WI38 (cell line): ENCODE measurements at regions not wholly inside any gene's neighbourhood (a gene's known extent, or its start where the extent isn't known, plus 50 kb on each side); places are given as distances from the start of the nearest gene placed in this dataset.
"Not testable (repeated sequence)": the region's sequence is repeated elsewhere in the genome, so short reads cannot be mapped to it uniquely, and the experiment has no call there.

Source experiments
- H3K4me3 ChIP-seq: 2 replicates; pipeline ENCODE4 v1.5.1; 2011; ENCODE audit warnings: low read depth, mild to moderate bottlenecking, control low read depth, low read length
- TF ChIP-seq, protein P1 (sequence below): IDR thresholded peaks from 2 replicates; pipeline ENCODE4 v1.5.1; 2012; ENCODE audit warnings: low read depth, mild to moderate bottlenecking, control low read depth, low read length

DNA sequence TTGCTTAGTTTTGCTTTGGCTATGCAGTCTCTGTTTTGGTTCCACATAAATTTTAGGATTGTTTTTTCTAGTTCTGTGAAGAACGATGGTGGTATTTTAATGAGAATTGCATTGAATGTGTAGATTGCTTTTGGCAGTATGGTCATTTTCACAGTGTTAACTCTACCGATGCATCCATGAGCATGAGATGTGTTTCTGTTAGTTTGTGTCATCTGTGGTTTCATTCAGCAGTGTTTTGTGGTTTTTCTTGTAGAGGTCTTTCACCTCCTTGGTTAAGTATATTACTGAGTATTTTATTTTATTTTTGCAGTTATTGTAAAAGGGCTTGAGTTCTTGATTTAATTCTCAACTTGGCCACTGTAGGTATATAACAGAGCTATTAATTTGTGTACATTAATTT lies 78.2 kb upstream of the ZNF92 start:
- TF ChIP-seq, protein P1, sequence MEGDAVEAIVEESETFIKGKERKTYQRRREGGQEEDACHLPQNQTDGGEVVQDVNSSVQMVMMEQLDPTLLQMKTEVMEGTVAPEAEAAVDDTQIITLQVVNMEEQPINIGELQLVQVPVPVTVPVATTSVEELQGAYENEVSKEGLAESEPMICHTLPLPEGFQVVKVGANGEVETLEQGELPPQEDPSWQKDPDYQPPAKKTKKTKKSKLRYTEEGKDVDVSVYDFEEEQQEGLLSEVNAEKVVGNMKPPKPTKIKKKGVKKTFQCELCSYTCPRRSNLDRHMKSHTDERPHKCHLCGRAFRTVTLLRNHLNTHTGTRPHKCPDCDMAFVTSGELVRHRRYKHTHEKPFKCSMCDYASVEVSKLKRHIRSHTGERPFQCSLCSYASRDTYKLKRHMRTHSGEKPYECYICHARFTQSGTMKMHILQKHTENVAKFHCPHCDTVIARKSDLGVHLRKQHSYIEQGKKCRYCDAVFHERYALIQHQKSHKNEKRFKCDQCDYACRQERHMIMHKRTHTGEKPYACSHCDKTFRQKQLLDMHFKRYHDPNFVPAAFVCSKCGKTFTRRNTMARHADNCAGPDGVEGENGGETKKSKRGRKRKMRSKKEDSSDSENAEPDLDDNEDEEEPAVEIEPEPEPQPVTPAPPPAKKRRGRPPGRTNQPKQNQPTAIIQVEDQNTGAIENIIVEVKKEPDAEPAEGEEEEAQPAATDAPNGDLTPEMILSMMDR: no peak
- H3K4me3 ChIP-seq: no peak overlapping the region

DNA sequence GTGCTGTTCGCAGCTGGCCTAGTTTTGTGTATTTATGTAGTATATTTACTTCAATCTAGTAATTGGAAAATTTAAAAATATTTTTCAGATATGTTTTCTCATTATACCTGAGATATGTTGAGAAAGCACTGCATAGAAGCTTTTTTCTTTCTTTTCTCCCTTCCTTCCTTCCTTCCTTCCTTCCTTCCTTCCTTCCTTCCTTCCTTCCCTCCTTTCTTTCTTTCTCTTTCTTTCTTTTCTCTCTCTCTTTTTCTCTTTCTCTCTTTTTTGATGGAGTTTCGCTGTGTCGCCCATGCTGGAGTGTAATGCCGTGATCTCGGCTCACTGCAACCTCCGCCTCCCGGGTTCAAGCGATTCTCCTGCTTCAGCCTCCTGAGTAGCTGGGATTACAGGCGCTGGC lies 83.3 kb upstream of the ZNF92 start:
- not testable (repeated sequence) for H3K4me3 ChIP-seq

DNA sequence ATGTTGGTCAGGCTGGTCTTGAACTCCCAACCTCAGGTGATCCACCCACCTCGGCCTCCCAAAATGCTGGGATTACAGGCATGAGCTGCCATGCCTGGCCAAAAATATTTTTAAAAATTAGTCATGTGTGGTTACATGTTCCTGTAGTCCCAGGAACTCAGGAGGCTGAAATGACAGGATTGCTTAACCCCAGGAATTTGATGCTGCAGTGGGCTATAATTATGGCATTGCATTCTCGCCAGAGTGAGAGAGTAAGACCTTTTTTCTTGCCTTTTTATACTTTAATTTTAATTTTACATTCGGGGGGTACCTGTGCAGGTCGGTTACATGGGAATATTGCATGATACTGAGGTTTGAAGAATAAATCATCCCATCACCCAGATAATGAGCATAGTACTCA lies 86.6 kb upstream of the ZNF92 start:
- no peak overlapping the region for H3K4me3 ChIP-seq

DNA sequence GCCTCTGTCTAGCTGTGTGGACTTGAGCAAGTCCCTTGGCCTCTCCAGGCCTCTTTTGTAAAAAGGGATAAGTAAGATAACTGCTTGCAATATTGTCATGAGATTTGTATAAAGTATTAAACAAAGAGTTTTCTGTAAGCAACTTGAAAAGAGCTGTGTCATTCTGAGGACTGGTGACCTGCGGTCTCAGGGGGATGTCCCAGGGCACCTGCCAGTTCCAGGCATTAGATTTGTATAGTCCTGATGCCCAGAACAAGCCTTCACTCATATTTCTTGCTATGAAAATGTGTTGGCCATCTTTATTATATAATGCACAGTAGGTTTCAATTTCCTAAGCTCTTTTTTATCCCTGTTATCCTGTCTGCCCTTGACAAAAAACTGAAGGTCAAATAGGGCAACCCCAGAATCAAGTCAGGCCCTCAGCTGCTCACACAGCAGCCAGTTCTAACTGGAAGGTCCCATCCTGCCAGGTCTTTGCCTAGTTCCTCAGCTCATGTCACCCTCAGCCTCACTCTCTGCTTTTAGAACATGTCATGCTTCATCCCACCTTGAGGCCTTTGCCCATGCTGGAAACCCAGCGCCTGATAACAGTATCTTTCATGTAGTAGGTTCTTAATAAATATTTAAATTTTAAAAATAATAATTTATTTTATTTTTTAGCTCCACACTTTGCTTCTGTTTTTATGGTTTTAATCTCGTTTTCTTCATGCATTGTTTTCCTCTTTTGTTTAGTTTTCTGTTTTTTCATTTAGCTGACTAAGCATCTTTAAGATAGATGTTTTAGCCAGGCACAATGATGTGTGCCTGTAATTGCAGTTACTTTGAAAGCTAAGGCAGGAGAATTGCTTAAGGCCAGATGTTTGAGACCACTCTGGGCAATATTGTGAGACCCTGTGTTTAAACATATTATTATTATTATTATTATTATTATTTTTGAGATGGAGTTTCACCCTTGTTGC lies 87.5 kb upstream of the ZNF92 start:
- TF ChIP-seq, protein P1: no peak
- no peak overlapping the region for H3K4me3 ChIP-seq

More for the DNA sequence above, 86.6 kb upstream of the ZNF92 start:
- TF ChIP-seq, protein P1: no peak

DNA sequence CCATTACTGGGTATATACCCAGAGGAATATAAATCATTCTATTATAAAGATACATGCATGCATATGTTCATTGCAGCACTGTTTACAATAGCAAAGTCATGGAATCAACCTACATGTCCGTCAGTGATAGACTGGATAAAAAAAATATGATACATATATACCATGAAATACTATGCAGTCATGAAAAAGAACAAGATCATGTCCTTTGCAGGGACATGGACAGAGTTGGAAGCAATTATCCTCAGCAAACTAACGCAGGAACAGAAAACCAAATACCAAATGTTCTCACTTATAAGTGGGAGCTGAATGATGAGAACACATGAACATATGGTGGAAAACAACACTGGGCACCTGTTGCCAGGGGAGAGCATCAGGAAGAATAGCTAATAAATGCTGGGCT lies 88.4 kb upstream of the ZNF92 start:
- H3K4me3 ChIP-seq: not testable (repeated sequence)

DNA sequence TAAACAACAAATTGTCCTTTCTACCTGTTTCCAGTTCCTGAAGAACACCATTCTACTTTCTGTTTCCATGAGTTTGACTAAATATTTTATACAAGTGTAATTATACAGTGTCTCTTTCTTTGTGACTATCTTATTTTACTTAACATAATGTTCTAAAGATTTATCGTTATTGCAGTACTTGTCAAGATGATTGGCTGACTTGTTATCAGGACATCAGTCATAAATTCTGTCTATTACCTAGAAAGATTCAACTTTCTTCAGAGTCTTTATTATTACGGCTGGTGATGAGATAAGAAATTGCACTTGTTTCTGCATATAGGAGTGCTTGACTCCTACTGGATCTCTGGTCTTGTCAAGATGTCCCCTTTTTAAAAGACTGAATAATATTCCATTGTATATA lies 93.9 kb upstream of the ZNF92 start:
- no peak overlapping the region for H3K4me3 ChIP-seq
- TF ChIP-seq, protein P1: no peak

DNA sequence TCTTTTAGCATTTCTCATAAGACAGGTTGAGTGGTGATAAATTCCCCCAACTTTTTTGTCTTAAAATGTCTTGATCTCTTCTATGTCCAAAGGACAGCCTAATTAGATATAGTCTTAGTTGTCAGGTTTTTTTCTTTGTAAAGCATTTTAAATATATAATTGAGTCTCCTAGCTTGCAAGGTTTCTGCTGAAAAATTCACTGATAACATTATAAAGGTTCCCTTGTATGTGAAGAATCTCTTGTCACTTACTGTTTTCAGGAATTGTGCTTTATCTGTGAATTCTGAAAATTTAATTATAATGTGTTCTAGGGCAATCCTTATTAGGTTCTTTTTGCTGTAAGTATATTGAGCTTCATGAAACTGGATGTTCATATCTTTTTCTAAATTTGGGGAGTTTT lies 96.8 kb upstream of the ZNF92 start:
- H3K4me3 ChIP-seq: no peak overlapping the region
- TF ChIP-seq, protein P1: no peak

DNA sequence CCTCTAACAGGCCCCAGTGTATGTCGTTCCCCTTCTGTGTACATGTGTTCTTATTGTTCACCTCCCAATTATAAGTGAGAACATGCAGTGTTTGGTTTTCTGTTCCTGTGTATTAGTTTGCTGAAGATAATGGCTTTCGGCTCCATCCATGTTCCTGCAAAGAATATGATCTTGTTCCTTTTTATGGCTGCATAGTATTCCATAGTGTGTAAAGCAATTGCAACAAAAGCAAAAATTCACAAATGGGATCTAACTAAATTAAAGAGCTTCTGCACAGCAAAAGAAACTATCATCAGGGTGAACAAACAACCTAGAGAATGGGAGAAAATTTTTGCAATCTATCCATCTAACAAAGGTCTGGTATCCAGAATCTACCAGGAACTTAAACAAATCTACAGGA lies 102.2 kb upstream of the ZNF92 start:
- not testable (repeated sequence) for H3K4me3 ChIP-seq

DNA sequence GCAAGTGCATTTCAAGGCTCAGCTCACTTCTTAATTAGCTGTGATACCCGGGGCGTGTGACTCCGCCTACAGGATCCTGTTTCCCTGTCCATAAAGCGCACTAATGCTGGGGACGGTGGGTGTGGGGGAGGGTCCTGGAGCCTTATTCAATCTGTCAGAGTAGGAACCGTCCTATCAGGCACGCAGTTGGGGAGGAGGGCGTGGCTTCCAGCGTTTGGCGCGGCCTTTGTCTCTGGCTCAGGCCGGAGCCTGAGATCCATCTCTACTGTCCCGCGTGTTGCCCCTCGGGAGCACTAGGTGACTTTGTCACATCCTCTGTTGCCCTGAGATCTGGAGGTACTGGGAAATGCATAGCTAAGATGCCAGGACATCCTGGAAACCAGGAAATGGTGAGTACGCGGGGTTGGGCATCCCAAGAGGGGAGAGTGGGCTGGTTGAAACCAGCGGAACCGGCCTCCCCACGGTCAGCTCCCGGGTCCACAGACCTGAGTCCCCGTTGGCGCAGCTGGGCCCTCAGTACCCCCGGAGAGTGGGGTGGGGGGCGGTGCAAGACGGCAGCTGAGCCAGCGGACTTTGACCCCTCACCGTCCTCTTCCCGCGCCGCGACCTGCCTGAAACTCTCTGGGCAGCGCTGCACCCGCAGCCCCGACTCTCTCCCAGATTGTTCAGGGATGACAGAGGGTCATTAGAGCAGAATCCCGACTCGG lies 104.4 kb upstream of the ZNF92 start:
- TF ChIP-seq, protein P1: no peak
- H3K4me3 ChIP-seq: no peak overlapping the region
